H1 (cell line): ENCODE measurements at regions not wholly inside any gene's neighbourhood (a gene's known extent, or its start where the extent isn't known, plus 50 kb on each side); places are given as distances from the start of the nearest gene placed in this dataset.

Source experiments
- CTCF ChIA-PET: fragments of 300-600 bp; sonication (Branson Sonifier 250); formaldehyde crosslinking; loops from one replicate; lab custom pipeline; 2021; ENCODE audit not compliant: partially characterized antibody; lab: Charles Lee
- POLR2A ChIA-PET: fragments of 300-600 bp; sonication (Branson Sonifier 250); formaldehyde crosslinking; loops from one replicate; lab custom pipeline; 2021; ENCODE audit warnings: inconsistent platforms; ENCODE audit not compliant: partially characterized antibody; lab: Charles Lee
- DNase-seq, 2 experiments: peaks; one replicate each; pipeline versions ENCODE4 v3.0.0 to v3.0.0-alpha.2; 2010 to 2022; ENCODE audit warnings: low spot score in 2 of 2, low read depth in 1 of 2, mixed read lengths in 1 of 2
- FAIRE-seq: peaks from 2 replicates; lab custom pipeline; 2011; peaks lifted over from hg19 to GRCh38; lab: Jason Lieb, UNC
- H2AFZ ChIP-seq: 2 replicates; pipeline ENCODE4 v1.8.1; 2012; ENCODE audit warnings: low read length, inconsistent platforms
- H2AK5ac ChIP-seq: 2 replicates; pipeline ENCODE4 v1.6.1; 2013; ENCODE audit warnings: low read depth, low read length
- H2BK120ac ChIP-seq: replicated peaks from 2 replicates; pipeline ENCODE3; 2013; ENCODE audit warnings: low read depth, low read length, inconsistent platforms
- H2BK12ac ChIP-seq: 2 replicates; pipeline ENCODE4 v1.6.1; 2013; ENCODE audit warnings: low read depth, low read length
- H2BK15ac ChIP-seq: 2 replicates; pipeline ENCODE4 v1.6.1; 2013; ENCODE audit warnings: low read length
- H2BK20ac ChIP-seq: 2 replicates; pipeline ENCODE4 v1.6.1; 2013; ENCODE audit warnings: low read length
- H2BK5ac ChIP-seq: 2 replicates; pipeline ENCODE4 v1.6.1; 2013; ENCODE audit warnings: low read depth, low read length
- H3K14ac ChIP-seq: 2 replicates; pipeline ENCODE4 v1.6.1; 2013; ENCODE audit warnings: inconsistent platforms; ENCODE audit not compliant: insufficient read length
- H3K18ac ChIP-seq: 2 replicates; pipeline ENCODE4 v1.6.1; 2013; ENCODE audit warnings: low read length; ENCODE audit errors: extremely low read depth
- H3K23ac ChIP-seq: 2 replicates; pipeline ENCODE4 v1.6.1; 2013; ENCODE audit warnings: inconsistent platforms; ENCODE audit not compliant: insufficient read length
- H3K23me2 ChIP-seq: 2 replicates; pipeline ENCODE4 v1.6.1; 2013; ENCODE audit warnings: low read depth, low read length
- H3K27ac ChIP-seq: 2 replicates; pipeline ENCODE4 v1.6.1; 2011; ENCODE audit warnings: low read depth, low read length, inconsistent platforms
- H3K27me3 ChIP-seq, 4 experiments: replicated peaks in 1 of 4; 1 replicate in 1 of 4; 2 replicates in 3 of 4; pipeline versions ENCODE4 v1.6.1 to v1.8.1; 2011 to 2013; ENCODE audit warnings: low read length in 3 of 4, mild to moderate bottlenecking in 3 of 4, inconsistent platforms in 2 of 4, mixed read lengths in 2 of 4, moderate library complexity in 1 of 4; ENCODE audit not compliant: control insufficient read depth in 3 of 4, insufficient read depth in 3 of 4; ENCODE audit errors: extremely low read depth in 1 of 4
- H3K36me3 ChIP-seq, 4 experiments: 2 replicates each; pipeline versions ENCODE4 v1.6.1 to v1.8.1; 2011 to 2013; ENCODE audit warnings: mild to moderate bottlenecking in 4 of 4, low read length in 3 of 4, moderate library complexity in 2 of 4, control low read depth in 1 of 4, inconsistent platforms in 1 of 4; ENCODE audit not compliant: insufficient read depth in 4 of 4, control insufficient read depth in 2 of 4
- H3K4ac ChIP-seq: replicated peaks from 2 replicates; pipeline ENCODE3; 2013; ENCODE audit warnings: low read length, low read depth, mixed read lengths, inconsistent platforms; ENCODE audit not compliant: insufficient read length
- H3K4me1 ChIP-seq, 4 experiments: replicated peaks in 1 of 4; 1 replicate in 1 of 4; 2 replicates in 3 of 4; pipeline versions ENCODE4 v1.6.1 to v1.8.1; 2011 to 2013; ENCODE audit warnings: low read length in 3 of 4, inconsistent platforms in 2 of 4, mixed read lengths in 1 of 4; ENCODE audit not compliant: insufficient read depth in 4 of 4, control insufficient read depth in 3 of 4
- H3K4me2 ChIP-seq, 2 experiments: 2 replicates each; pipeline versions ENCODE4 v1.6.1 to v1.8.1; 2011 to 2013; ENCODE audit warnings: low read depth in 2 of 2, low read length in 2 of 2, control low read depth in 1 of 2, inconsistent platforms in 1 of 2, mild to moderate bottlenecking in 1 of 2; ENCODE audit not compliant: insufficient read depth in 1 of 2
- H3K4me3 ChIP-seq, 4 experiments: fragments of 200-600, 300-600 bp in 1 of 4; sonication (generic), shearing (Covaris generic), sonication (Bioruptor Twin) in 1 of 4; 2 replicates each; pipeline versions ENCODE4 v1.5.1 to v1.8.1; 2011 to 2016; ENCODE audit warnings: low read length in 4 of 4, low read depth in 3 of 4, control low read depth in 2 of 4, inconsistent platforms in 2 of 4, mild to moderate bottlenecking in 2 of 4, mixed read lengths in 1 of 4, moderate library complexity in 1 of 4; ENCODE audit not compliant: insufficient read depth in 2 of 4; ENCODE audit errors: extremely low read depth in 1 of 4
- H3K56ac ChIP-seq: replicated peaks from 2 replicates; pipeline ENCODE3; 2013; ENCODE audit warnings: low read depth, mild to moderate bottlenecking, mixed read lengths, low read length, inconsistent platforms; ENCODE audit not compliant: insufficient read length
- H3K79me1 ChIP-seq: 2 replicates; pipeline ENCODE4 v1.6.1; 2013; ENCODE audit warnings: low read depth, low read length, control low read depth
- H3K79me2 ChIP-seq, 2 experiments: 2 replicates each; pipeline versions ENCODE4 v1.6.1 to v1.8.1; 2012 to 2013; ENCODE audit warnings: low read length in 2 of 2, mild to moderate bottlenecking in 2 of 2, inconsistent platforms in 1 of 2; ENCODE audit not compliant: insufficient read depth in 2 of 2, control insufficient read depth in 1 of 2
- H3K9ac ChIP-seq, 4 experiments: replicated peaks in 1 of 4; 1 replicate in 1 of 4; 2 replicates in 3 of 4; pipeline versions ENCODE4 v1.6.1 to v1.8.1; 2011 to 2013; ENCODE audit warnings: low read depth in 3 of 4, low read length in 3 of 4, control low read depth in 2 of 4, mild to moderate bottlenecking in 2 of 4, moderate library complexity in 2 of 4, inconsistent platforms in 1 of 4; ENCODE audit errors: extremely low read depth in 1 of 4
- H3K9me3 ChIP-seq, 2 experiments: 2 replicates each; pipeline versions ENCODE4 v1.6.1 to v1.8.1; 2012 to 2013; ENCODE audit warnings: mild to moderate bottlenecking in 2 of 2, moderate library complexity in 2 of 2, control low read depth in 1 of 2, inconsistent platforms in 1 of 2, low read depth in 1 of 2, low read length in 1 of 2, mixed read lengths in 1 of 2; ENCODE audit not compliant: insufficient read depth in 2 of 2
- H4K20me1 ChIP-seq, 2 experiments: replicated peaks in 1 of 2; 2 replicates each; pipeline versions ENCODE3 to v1.8.1; 2011 to 2013; ENCODE audit warnings: inconsistent platforms in 2 of 2, low read length in 2 of 2, mild to moderate bottlenecking in 1 of 2; ENCODE audit not compliant: insufficient read depth in 2 of 2, control insufficient read depth in 1 of 2
- H4K5ac ChIP-seq: 2 replicates; pipeline ENCODE4 v1.6.1; 2013; ENCODE audit warnings: low read length, low read depth, mixed read lengths, inconsistent platforms; ENCODE audit not compliant: insufficient read length
- H4K8ac ChIP-seq: 2 replicates; pipeline ENCODE4 v1.8.0; 2013; ENCODE audit warnings: mild to moderate bottlenecking, moderate library complexity, low read length, inconsistent platforms; ENCODE audit not compliant: insufficient read depth; ENCODE audit errors: extremely low read depth
- H4K91ac ChIP-seq: replicated peaks from 2 replicates; pipeline ENCODE3; 2013; ENCODE audit warnings: low read length, mixed read lengths, inconsistent platforms; ENCODE audit not compliant: insufficient read length
- CHD2 ChIP-seq: IDR thresholded peaks from 2 replicates; pipeline ENCODE4 v1.6.1; 2012; ENCODE audit warnings: low read length, improper control_type of control experiment
- EZH2 ChIP-seq: fragments of 200-600 bp; sonication (generic); IDR thresholded peaks from 2 replicates; pipeline ENCODE4 v1.7.1; 2012; ENCODE audit warnings: low read depth, mild to moderate bottlenecking, moderate library complexity, low read length, inconsistent platforms; ENCODE audit not compliant: severe bottlenecking
- JUN ChIP-seq: IDR thresholded peaks from 2 replicates; pipeline ENCODE4 v1.6.1; 2011; ENCODE audit warnings: low read depth, mild to moderate bottlenecking, improper control_type of control experiment, low read length
- KDM4A ChIP-seq: IDR thresholded peaks from one replicate; pipeline ENCODE4 v1.7.1; 2012; ENCODE audit warnings: low read depth, mild to moderate bottlenecking, moderate library complexity, low read length, inconsistent platforms; ENCODE audit not compliant: severe bottlenecking
- NRF1 ChIP-seq: IDR thresholded peaks from 2 replicates; pipeline ENCODE4 v1.6.1; 2011; ENCODE audit warnings: mild to moderate bottlenecking, low read depth, low read length, improper control_type of control experiment
- RNF2 ChIP-seq: fragments of 200-900, 300-1000 bp; sonication (generic); IDR thresholded peaks from 2 replicates; pipeline ENCODE4 v1.7.1; 2016; ENCODE audit warnings: borderline replicate concordance, low read depth, mild to moderate bottlenecking, antibody characterized with exemption, low read length; ENCODE audit not compliant: poor library complexity, severe bottlenecking; ENCODE audit errors: missing control alignments
- SAP30 ChIP-seq: fragments of 300-600 bp; sonication (generic); IDR thresholded peaks from 2 replicates; pipeline ENCODE4 v1.7.1; 2012; ENCODE audit warnings: low read length, moderate library complexity, mild to moderate bottlenecking, inconsistent platforms; ENCODE audit not compliant: insufficient read depth, insufficient replicate concordance
- SIX5 ChIP-seq: IDR thresholded peaks from 2 replicates; pipeline ENCODE4 v1.6.1; 2011; ENCODE audit warnings: mild to moderate bottlenecking, low read depth, low read length
- SP1 ChIP-seq: IDR thresholded peaks from 2 replicates; pipeline ENCODE4 v1.6.1; 2011; ENCODE audit warnings: low read depth, low read length
- SP2 ChIP-seq: IDR thresholded peaks from 2 replicates; pipeline ENCODE4 v1.6.1; 2012; ENCODE audit warnings: mild to moderate bottlenecking, low read length, inconsistent platforms
- SP4 ChIP-seq: IDR thresholded peaks from 2 replicates; pipeline ENCODE4 v1.6.1; 2012; ENCODE audit warnings: low read length, inconsistent platforms
- SRF ChIP-seq: IDR thresholded peaks from 2 replicates; pipeline ENCODE4 v1.6.1; 2011; ENCODE audit warnings: mild to moderate bottlenecking, low read depth, low read length, moderate library complexity
- TAF1 ChIP-seq: IDR thresholded peaks from 2 replicates; pipeline ENCODE4 v1.6.1; 2011; ENCODE audit warnings: mild to moderate bottlenecking, low read depth, low read length
- TCF12 ChIP-seq: IDR thresholded peaks from 2 replicates; pipeline ENCODE4 v1.6.1; 2011; ENCODE audit warnings: low read depth, mild to moderate bottlenecking, low read length
- TEAD4 ChIP-seq: IDR thresholded peaks from 2 replicates; pipeline ENCODE4 v1.6.1; 2012; ENCODE audit warnings: low read depth, low read length, inconsistent platforms, mixed read lengths
- WGBS, 2 experiments: shearing (Covaris generic) in 1 of 2; methylation state at CpG; one replicate each; pipeline versions ENCODE4 v1.1.6 to v1.1.7; 2013 to 2015; ENCODE audit warnings: low lambda C conversion rate in 2 of 2, mixed read lengths in 2 of 2, inconsistent platforms in 1 of 2, low coverage in 1 of 2, missing lambda C conversion rate in 1 of 2; ENCODE audit not compliant: insufficient replicate concordance in 2 of 2, insufficient coverage in 1 of 2, insufficient read length in 1 of 2; ENCODE audit errors: extremely low coverage in 1 of 2, missing lambda C conversion rate in 1 of 2; 5-methylcytosine and 5-hydroxymethylcytosine counted together

GRCh38 chr5:125140220-125140619, 393.8 kb upstream of the ZNF608 start:
- Histone ChIP-seq H3K79me1 (no peaks in the 10 kb centered on the region), H4K20me1 (no peaks in the 10 kb centered on the region), H2AFZ (no peak overlapping the region), H3K9me3 (no peaks in the 10 kb centered on the region), H2BK5ac (no peak overlapping the region), H2AK5ac (no peak overlapping the region), H2BK15ac (no peak overlapping the region), H4K5ac (no peak overlapping the region), H3K18ac (no peak overlapping the region), H3K9ac (no peak overlapping the region), H3K14ac (no peak overlapping the region), H2BK20ac (no peak overlapping the region), H4K8ac (no peak overlapping the region), H3K23me2 (no peaks in the 10 kb centered on the region), H3K4me2 (no peak overlapping the region), H3K27ac (no peak overlapping the region), H2BK120ac (no peak overlapping the region), H3K27me3 (no peaks in the 10 kb centered on the region), H3K36me3 (no peaks in the 10 kb centered on the region), H3K79me2 (no peaks in the 10 kb centered on the region), H3K4me3 (no peak overlapping the region), H2BK12ac (no peak overlapping the region), H4K91ac (no peak overlapping the region), H3K4me1 (no peaks in the 10 kb centered on the region), H3K23ac (no peak overlapping the region), H3K4ac (no peak overlapping the region), H3K56ac (no peak overlapping the region)
- no peak for DNase-seq
- ChIA-PET POLR2A (no interaction called here), CTCF (no interaction called here)
- no peak for FAIRE-seq
- 90% methylated on average over 4 of the region's 4 CpGs; no CpG with 5 or more reads in 1 of the 2 experiments for WGBS, 2 experiments
- no peak for TF ChIP-seq TEAD4
- no peak for TF ChIP-seq NRF1
- TF ChIP-seq SP1, result no peak
- TF ChIP-seq SAP30, result no peak
- no peak for TF ChIP-seq SP2
- TF ChIP-seq SIX5, result no peak
- no peak for TF ChIP-seq RNF2
- no peak for TF ChIP-seq KDM4A
- TF ChIP-seq SRF, result no peak
- TF ChIP-seq JUN, result no peak
- TF ChIP-seq CHD2, result no peak
- no peak for TF ChIP-seq SP4
- TF ChIP-seq TAF1, result no peak
- TF ChIP-seq TCF12, result no peak
- TF ChIP-seq EZH2, result no peak
